ENCODE measurements at regions not wholly inside any gene's neighbourhood (a gene's known extent, or its start where the extent isn't known, plus 50 kb on each side); places are given as distances from the start of the nearest gene placed in this dataset.

DNA sequence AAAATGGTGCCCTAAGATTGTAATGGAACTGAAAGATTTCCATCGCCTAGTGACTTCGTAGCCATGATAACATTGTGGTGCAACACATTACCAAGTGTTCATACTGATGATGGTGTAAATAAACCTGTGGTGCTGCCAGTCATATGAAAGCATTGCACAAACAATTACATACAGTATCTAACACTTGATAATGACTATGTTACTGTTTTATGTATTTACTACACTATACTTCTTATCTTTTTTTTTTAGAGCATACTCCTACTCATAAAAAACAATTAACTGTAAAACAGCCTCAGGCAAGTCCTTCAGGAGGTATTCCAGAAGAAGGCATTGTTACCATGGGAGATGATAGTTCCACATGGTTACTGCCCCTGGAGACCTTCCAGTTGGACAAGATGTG lies 152.7 kb upstream of the EDNRA start:
- no peak for DNase-seq

DNA sequence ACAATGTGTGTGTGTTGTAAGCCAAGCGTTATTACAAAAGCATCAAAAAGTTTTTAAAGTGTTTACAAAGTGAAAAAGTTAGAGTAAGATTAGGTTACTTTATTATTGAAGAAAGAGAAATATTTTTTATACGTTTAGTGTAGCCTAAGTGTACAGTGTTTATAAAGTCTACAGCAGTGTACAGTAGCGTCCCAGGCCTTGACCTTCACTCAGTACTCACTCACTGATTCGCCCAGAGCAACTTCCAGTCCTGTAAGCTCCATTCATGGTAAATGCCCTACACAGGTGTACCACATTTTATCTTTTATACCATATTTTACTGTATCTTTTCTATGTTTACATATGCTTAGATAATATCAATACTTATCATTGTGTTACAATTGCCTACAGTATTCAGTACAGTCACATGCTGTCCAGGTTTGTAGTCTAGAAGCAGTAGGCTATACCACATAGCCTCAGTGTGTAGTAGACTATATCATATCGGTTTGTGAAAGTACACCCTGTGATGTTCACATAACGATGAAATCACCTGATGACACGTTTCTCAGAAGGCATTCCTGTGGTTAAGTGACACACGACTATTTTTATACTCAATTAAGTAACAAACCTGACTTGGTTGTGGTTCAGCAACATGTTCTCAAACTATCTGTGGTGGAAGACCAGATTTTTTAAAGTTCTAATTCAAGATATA lies 152.0 kb upstream of the EDNRA start:
- DNase-seq: no peak

DNA sequence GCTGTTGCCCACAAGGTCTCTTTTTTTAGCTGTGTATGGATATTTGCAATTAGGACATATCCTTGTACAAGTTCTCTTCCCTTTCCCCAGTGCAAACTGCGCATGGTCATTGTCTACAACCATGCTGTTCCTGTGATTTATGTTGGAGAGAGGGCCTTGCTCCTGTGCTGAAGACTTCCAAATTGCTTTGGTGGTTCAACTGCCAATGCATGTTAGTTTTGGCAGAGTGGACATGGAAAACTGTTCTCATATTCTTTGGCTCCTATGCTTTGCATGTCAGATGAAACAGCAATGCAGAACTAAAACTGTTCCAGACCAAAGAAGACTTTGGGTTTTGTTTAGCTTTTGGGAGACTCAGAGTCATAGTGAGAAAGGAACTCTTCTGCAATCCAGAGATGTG lies 148.8 kb upstream of the EDNRA start:
- no peak for DNase-seq

DNA sequence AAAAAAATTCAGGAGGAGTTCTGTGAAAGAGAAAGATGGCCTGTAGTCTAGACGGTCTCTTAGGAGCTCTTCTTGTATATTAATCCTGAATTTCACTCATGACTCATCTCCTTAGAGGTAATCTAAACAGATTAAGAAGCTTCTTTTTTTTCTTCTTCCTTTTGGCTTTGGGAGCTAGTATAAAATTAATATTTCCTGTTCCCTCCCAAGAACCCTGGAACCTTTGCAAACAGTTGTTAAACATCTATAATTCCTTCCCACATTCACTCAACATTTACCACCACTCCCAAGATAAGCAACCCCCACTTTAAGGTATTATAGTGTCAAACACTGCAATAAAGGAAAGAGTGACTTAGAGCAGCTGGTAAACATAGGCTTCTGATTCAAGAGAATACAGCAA lies 146.4 kb upstream of the EDNRA start:
- no peak for DNase-seq

DNA sequence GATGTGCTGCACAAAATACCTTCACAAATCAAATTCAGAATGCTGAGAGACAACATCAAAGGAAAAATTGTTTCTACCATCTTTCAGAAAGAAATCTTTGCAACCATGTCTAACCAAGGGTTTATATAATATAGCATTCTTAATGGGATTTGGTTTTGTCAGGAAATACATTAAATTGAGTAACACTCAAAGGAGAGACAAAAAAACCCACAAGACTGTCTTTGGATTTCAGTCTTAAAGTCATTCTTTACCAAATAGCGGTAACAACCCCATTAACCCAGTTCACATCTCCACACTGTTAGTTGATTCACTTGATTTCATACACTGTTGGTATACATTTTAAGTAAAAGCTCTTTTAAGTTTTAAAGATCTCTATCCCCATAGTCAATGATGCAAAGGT lies 145.7 kb upstream of the EDNRA start:
- no peak for DNase-seq

DNA sequence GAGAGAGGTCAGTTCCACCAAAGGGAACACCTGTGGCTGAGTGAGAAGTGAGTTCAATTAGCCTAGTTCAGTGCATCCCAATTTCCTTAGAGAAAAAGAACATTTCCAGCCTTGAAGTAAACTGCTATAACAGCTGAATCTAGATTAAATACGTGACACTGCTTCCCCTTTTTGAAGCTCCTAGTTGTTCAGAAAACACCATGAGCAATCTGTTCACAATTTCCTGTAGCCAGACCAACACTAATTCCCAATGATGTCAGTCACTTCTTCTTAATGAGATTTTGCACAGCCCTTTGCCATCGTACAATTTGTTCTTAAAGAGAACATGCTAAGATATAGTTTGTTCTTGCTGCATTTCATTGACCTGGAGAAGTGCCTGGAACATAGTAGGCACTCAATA lies 144.6 kb upstream of the EDNRA start:
- DNase-seq: no peak

DNA sequence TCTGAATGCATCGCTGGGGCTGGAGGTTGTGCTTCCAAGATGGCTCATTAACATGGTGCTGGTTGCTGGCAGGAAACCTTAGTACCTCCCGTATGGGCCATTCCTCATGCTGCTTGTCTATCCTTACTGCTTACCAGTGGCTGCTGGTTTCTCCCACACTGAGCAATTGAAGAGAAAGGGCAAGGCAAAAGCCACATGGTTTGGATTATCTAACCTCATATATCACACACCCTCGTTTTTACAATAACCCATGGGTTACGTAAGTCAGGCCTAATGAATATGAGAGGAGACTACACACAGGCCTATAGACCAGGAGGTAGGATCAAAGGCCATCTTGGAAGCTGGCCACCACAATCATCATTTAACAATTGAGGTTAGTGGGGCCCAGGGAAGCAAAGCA lies 141.8 kb upstream of the EDNRA start:
- no peak for DNase-seq

DNA sequence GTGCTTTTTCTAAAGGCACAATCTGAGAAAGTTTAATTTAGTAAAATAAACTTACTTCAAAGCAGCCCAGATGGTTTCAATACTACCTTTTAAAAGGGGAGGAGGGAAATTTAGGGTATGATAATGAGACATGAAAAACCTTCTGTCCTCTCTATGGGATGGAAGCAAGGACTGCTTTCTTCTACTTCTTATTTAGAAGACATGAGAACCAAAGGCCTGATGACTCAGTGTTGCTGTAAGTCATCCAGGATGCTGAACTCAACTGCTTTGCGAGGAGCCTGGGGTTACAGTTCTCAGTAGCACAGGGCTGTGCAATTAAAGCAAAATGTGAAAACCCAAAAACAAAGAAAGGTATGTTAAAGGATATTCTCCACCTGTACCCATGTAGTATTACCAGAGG lies 140.8 kb upstream of the EDNRA start:
- no peak for DNase-seq

DNA sequence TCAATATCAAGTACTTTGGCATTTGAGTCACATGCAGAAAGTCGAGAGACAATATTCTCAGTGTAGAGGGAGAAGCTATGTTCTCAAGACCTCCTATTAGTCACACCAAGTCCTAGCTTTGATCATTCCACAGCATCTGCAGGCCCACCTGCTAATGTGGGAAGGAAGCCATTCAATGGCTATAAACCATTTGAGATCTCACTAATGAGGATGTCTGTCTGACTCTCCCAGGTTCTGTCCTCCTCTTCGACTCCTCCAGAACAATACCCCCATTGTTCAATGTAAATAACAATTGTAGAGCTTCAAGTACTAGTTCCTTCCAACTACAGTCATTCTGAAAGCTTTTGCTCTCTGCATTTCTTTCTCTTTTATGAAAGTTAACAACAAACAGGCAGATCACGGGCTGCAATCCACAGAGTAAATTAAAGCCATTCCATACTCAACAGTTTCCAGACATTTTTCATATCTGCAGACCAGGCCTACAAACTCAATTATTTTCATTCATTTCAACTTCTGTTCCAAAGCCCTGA lies 140.2 kb upstream of the EDNRA start:
- no peak for DNase-seq

DNA sequence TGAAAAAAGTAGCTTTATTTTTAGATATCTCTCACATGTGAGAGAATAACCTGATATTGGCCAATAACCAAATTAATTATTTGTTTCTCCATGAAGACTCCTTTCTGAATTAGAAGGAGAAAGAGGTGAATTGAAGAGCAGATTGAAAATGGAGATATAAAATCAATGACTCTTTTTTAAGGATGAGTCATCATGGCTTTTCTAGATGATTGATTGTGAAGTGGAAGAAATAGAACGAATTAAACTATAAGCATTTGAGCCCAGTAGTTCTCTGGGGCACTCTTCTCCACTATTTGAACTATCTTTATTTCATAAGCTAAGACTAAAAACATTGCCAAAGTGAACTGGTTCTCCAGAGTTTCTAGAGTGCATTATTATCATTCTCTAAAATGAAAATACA lies 137.2 kb upstream of the EDNRA start:
- no peak for DNase-seq

DNA sequence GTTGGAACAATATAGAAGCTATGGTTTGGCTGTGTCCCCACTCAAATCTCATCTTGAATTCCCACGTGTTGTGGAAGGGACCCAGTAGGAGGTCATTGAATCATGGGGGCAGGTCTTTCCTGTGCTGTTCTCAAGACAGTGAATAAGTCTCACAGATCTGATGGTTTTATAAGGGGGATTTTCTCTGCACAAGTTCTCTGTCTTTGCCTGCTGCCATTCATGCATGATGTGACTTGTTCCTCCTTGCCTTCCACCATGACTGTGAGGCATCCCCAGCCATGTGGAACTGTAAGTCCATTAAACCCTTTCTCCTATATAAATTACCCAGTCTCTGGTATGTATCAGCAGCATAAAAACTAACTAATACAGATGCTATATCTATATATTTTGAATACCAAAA lies 135.2 kb upstream of the EDNRA start:
- DNase-seq: no peak

DNA sequence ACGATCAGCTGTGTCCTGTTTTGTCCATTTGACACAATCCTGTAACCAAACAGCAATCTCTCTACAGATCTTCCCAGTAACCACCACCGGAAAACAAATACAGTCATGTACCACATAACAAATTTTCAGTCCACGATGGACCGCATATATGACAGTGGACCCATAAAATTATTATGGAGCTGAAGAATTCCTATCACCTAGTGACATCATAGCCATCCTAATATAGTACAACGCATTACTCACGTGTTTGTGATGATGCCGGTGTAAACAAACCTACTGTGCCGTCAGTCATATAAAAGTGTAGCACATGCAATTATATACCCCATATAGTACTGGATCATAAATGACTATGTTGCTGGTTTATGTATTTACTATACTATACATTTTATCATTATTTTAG lies 133.7 kb upstream of the EDNRA start:
- DNase-seq: no peak

DNA sequence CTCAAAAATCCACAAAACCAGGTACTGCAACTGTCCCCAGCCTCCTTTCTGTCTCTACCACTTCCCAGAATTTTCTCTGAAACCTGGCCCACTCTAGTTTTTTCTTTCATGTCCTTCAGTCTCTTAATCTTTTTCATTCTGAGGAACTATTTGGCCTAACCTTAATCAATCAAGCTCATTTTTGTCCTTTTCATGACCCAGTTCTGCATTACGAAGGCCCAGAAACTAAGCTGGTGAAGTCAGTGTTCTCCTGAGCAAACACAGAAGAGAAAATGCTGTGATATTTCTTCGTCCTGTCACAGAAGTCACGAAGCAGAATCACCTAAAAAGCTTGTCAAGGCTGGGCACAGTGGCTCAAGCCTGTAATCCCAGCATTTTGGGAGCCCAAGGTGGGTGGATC lies 131.7 kb upstream of the EDNRA start:
- DNase-seq: no peak

DNA sequence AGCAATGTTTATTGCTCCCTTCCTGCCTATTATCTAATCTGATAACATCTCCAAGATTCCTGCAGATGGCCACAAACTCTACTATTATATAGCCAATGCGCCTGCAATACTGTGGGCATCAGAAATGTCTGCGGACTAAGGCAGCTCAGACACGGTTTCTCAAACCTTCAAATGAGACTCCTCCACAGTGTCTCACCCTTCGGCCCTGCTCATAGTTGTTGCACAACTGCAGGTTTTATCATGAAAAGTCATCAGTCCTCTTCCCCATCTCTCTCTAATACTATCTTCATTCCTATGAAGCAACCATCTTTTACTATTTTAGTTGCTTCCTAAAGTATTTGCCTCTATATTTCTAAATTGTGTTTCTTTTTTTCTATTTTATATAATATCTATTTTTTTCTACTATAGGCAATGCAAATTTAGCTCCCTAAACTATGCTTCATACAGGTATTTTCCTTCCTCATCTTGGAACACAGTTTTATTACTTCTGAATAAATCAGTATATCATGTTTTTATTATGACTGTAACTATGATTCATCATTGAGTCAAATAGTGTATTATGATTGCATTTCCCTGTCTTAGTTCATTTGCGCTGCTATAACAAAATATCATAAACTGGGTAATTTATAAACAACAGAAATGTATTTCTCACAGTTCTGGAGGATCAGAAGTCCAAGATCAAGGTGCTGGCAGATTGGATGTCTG lies 129.7 kb upstream of the EDNRA start:
- DNase-seq: no peak

DNA sequence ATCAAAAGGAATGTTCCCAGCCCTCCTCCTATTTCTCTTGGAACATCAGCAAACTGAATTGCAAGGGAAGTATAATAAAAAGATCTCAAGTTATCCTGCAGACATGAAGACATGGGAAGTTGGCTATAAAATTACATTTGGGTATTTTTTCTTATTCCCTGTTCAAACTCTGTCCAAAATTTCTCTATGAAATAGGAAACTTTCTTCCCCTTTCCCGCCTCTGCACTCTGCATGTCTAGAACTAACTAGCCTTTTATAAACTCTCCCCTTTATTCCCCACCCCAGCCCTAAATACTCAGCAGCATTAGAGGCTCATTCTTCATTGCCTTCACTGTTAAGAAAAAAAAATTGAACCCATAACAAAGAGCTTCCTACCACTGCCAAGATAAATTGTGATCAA lies 126.7 kb upstream of the EDNRA start:
- no peak for DNase-seq

DNA sequence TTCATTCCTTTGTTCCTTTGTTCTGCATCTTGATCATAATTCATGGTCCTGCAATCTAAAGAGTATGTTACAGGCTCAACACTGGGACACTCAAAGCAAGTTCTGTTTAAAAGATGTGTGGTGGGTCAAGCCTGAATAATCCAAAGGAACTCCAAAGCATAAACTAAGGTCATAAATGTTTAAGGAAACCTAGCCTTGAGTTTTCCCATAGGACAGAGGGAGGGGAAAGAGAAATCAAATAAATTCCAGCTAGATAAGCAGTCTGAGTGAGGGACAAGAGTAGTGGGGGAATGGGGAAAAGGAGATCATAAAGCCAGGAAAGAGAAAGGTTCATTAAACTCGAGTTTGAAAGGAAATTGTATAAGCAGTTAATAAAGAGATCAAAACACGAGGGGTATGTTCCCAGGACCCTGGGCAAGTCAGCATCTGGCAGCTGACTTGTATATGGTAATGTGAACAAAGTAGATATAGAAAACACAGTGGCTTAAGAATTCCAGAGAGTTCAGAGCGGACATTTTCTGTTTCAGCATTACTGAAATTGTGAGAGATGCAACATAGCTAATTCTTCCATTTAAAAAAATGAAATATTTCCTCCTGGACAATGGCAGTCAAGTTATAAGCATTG lies 125.8 kb upstream of the EDNRA start:
- no peak for DNase-seq

DNA sequence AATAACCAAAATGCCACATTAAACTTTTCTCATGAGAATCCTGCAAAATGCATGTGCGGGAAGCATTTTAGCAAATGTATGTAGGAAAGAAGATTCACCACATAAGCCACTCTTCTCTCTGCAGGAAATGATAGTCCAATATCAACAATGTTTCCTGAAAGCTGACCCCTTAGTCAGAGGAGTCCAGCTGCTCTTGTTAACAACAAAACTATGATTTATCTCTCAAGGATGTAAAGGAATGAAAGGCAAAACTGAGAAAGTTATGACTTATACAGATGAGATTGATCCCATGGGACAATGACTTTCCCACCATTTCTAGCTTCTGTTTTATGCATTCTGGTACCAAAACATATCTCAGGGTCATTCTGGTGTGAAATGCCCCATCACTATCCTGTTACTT lies 125.0 kb upstream of the EDNRA start:
- no peak for DNase-seq

DNA sequence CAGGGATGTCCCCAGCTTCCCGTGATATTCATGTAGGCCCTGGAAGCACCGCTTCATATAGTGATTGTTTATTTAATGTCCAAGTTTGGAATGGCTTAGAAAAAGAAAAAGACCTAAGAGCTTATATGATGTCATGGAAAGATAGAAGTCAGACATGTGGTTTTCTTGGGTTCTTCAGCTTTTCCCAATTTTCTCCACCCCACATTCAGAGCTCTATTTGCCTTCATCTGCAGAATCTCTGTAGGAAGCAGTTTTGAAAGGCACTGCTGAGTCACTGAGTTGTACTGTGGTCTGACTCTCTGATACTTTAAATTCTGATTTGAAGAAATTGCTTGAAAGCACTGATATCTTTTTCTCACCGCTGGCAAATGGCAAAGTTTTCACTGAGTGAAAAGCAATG lies 120.6 kb upstream of the EDNRA start:
- DNase-seq: no peak

DNA sequence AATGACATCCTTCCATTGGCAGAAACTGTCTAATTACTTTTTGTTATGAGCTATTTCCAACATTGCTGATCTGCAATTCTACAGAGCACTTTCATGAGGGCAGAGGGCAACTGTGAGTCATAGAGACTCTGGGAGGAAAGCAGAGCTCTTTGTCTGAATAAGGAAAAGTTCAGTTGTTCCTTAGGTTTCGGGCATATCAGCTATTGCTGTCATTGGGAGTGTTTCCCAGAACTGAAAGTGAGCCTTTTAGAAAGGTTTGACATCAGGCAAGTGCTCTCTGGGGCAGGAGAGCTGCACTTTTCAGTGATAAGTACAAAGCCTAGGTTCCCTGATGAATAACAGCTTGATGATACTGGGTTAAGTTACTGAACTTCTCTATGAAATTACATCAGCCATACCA lies 119.2 kb upstream of the EDNRA start:
- DNase-seq: no peak

DNA sequence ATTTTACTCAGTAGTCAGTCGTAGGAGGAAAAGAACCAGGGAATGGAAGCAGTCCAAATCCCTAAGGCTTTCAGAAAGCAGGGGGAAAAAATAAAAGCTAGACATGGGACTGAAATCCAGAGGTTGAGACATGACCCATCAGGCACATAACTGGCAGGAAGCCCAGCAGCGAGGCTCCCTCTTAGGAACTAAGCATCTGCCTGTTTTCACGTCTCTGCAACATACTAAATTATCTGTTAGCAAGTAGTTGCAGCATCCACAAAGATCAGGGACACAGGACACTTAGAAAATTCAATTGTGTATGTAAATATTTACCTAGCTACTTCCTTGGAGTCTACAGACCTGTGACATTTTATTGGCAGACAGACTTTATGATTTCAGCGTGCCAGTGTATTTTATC lies 118.0 kb upstream of the EDNRA start:
- no peak for DNase-seq

DNA sequence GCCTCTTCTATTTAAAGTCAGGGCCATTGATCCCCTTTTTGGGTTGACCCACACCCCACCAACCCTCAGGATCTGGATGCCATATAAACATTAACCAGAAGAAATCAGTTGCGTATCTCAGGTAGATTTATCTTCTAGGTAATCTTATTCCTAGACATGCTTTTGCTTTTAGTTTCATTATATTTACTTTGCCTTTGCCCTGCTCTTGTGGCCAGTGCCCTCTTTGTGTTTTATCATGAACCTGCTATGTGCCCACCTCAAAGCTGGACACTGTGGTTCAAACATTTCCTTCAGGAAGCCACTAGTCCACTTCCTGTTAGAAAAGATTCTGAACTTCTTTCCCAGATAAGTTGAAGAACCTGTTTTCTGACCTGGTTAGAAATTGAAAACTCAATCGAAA lies 117.4 kb upstream of the EDNRA start:
- no peak for DNase-seq

DNA sequence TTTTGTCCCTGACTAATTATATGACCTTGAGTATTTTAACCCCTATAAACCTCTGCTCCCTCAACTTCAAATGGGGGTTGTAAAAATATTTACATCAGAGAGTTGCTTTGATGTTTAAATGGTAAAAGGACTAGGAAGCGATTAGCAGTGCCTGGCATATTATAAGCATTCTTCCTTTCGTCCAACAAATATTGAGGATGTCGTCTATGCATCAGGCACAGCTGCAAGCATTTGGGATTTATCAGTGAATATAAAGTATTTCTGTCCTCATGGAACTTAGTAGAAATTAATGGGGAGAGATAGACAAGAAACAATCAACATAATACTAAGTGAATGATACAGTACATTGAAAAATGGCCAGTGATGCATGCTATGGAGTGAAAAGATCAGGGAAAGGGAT lies 115.5 kb upstream of the EDNRA start:
- no peak for DNase-seq

DNA sequence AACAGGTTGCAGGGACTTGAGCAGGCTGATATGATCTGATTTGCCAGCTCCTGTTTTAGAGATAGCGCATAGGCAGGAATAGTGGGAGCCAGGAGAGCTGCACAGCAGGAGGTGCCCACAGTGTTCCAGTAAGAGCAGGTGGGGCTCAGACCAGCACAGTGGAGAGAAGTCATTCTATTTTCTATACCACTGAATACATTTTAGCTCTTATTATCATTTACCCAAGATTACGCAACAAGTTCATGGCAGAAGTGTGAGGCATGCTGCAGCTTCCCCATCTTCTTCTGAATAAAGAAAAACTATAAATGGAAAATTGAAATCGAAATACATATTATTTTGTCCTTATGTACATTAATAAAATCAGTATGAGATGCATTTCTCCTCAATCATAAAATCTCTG lies 114.7 kb upstream of the EDNRA start:
- no peak for DNase-seq

DNA sequence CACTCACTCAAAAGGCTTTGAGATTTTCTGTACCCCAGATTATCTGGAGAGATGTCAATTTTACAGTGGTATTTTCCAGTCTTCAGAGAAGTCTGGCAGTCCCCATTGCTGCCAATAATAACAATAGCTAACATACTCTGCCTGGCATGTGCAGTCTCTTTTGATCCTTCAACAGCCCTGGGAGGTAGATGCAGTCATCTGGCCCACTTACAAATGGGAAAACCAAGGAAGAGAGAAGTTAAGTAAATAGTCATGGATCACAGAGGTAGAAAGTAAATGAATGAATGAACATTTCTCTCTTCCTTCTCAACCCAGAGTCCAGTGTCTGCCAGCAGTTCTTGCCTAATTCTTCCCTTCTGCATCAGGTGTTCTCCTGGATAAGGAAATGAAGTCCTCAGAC lies 113.0 kb upstream of the EDNRA start:
- DNase-seq: no peak

Measured in activated T-cell treated with anti-CD3 and anti-CD28 coated beads, Interleukin-2, amount 50 U/mL, for 1 hour (primary cell).